Sigmoid colon (tissue), 4 donors: ENCODE measurements at regions not wholly inside any gene's neighbourhood (a gene's known extent, or its start where the extent isn't known, plus 50 kb on each side); places are given as distances from the start of the nearest gene placed in this dataset.

ENCODE experiments used
- CTCF ChIP-seq, 4 experiments: fragments of 450-650 bp in 3 of 4; fragments of 200-600 bp in 1 of 4; IDR thresholded peaks; one replicate each; pipeline ENCODE4 v1.5.1; 2016 to 2019; ENCODE audit warnings: antibody characterized with exemption in 4 of 4, mild to moderate bottlenecking in 3 of 4, moderate library complexity in 2 of 4
- EP300 ChIP-seq, 4 donors: sonication (generic); formaldehyde crosslinking; IDR thresholded peaks; one replicate each; pipeline ENCODE4 v1.6.1; 2017; ENCODE audit warnings: antibody characterized with exemption in 4 of 4
- POLR2A ChIP-seq, 2 donors: fragments of 450-650 bp; IDR thresholded peaks; one replicate each; pipeline ENCODE4 v1.6.1; 2016; ENCODE audit warnings: antibody characterized with exemption in 2 of 2, mild to moderate bottlenecking in 2 of 2, moderate library complexity in 2 of 2

DNA sequence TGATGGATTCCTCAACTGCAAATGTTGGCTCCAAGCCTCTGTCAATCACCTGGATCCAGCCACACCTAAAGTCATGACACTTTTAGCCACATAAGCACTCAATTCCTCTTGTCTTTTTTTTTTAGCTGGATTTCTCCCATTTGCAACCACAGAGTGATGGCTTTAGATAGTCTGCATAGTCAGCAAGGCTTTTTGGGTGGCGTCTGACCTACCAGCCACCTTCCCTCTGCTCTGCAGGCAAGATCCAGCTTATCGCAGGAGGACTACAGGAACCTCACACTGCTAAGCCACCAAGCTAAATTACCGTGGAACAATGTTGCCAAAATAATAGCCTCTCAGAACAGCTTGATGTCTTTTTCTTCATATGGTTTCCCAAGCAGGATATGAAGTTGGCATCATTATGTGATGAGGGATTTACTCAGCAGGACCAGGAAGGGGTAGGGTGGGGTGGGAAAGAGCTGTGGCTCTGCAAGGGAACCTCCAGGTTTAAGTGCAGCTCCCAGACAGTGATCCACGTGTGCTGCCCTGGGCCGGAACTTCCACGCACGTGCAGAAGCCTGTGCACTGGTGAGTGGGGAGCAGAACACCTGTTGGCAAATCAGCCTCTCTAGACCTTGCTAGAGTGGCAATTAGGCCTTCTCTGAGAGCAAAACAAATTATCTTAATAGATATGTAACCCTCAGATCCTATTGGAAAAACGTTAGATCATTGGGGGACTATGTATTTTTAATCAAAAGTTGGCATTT, 170.6 kb upstream of the NCK2 start:
- TF ChIP-seq EP300 (IDR thresholded peaks at IDR 0.05) (no peak), CTCF (IDR thresholded peaks at IDR 0.05) (no peak), POLR2A (IDR thresholded peaks at IDR 0.05) (no peak)
